B cell (primary cell): ENCODE measurements at regions not wholly inside any gene's neighbourhood (a gene's known extent, or its start where the extent isn't known, plus 50 kb on each side); places are given as distances from the start of the nearest gene placed in this dataset.

Experiments
- ATAC-seq: fragments of 200-7000 bp; cut with Tn5 transposase; one replicate; pipeline ENCODE4 v1.10.0; 2021; ENCODE audit warnings: low read depth, mild to moderate bottlenecking, moderate number of reproducible peaks, moderate library complexity
- CTCF ChIA-PET: fragments of 350-600 bp; sonication (Branson Sonifier 250); formaldehyde crosslinking; loops from one replicate; lab custom pipeline; 2021; ENCODE audit warnings: antibody characterized with exemption, inconsistent platforms; lab: Charles Lee
- POLR2A ChIA-PET: fragments of 350-600 bp; sonication (Branson Sonifier 250); formaldehyde crosslinking; loops from one replicate; lab custom pipeline; 2021; ENCODE audit warnings: antibody characterized with exemption; lab: Charles Lee
- DNase-seq: peaks from one replicate; pipeline ENCODE4 v3.0.0; 2013
- H2AFZ ChIP-seq: 2 replicates; pipeline ENCODE4 v1.6.1; 2012; ENCODE audit warnings: mild to moderate bottlenecking, low read depth, low read length; ENCODE audit not compliant: insufficient read depth, poor library complexity, severe bottlenecking
- H3K27ac ChIP-seq, 2 donors: 1 replicate in 1 of 2; 2 replicates in 1 of 2; pipeline ENCODE4 v1.5.1; 2012 to 2013; ENCODE audit warnings: low read length in 2 of 2, mild to moderate bottlenecking in 2 of 2, moderate library complexity in 1 of 2
- H3K27me3 ChIP-seq, 4 experiments: fragments of 200-600 bp in 1 of 4; sonication (generic) in 1 of 4; replicated peaks in 1 of 4; 1 replicate in 2 of 4; 2 replicates in 2 of 4; pipeline versions ENCODE4 v1.6.1 to v1.7.0; 2013 to 2016; ENCODE audit warnings: low read length in 3 of 4, mild to moderate bottlenecking in 2 of 4, mixed read lengths in 1 of 4, moderate library complexity in 1 of 4; ENCODE audit not compliant: insufficient read depth in 4 of 4, control insufficient read depth in 3 of 4; ENCODE audit errors: control extremely low read depth in 1 of 4
- H3K36me3 ChIP-seq, 2 experiments: replicated peaks in 1 of 2; 1 replicate in 1 of 2; 2 replicates in 1 of 2; pipeline versions ENCODE4 v1.6.1 to v1.7.1; 2013; ENCODE audit warnings: low read length in 1 of 2; ENCODE audit not compliant: insufficient read depth in 2 of 2, control insufficient read depth in 1 of 2; ENCODE audit errors: control extremely low read depth in 1 of 2, extremely low read depth in 1 of 2
- H3K4me1 ChIP-seq, 2 donors: fragments of 200-600 bp in 1 of 2; sonication (generic) in 1 of 2; 1 replicate in 1 of 2; 2 replicates in 1 of 2; pipeline versions ENCODE4 v1.5.1 to v1.6.1; 2013 to 2017; ENCODE audit warnings: low read length in 2 of 2; ENCODE audit not compliant: control insufficient read depth in 2 of 2, insufficient read depth in 2 of 2
- H3K4me2 ChIP-seq: replicated peaks from 2 replicates; pipeline ENCODE3; 2012; ENCODE audit warnings: mild to moderate bottlenecking, low read depth, low read length; ENCODE audit not compliant: poor library complexity, severe bottlenecking
- H3K4me3 ChIP-seq, 5 experiments: fragments of 200-600 bp in 1 of 5; sonication (generic) in 1 of 5; 1 replicate in 3 of 5; 2 replicates in 2 of 5; pipeline versions ENCODE4 v1.5.1 to v1.7.0; 2011 to 2016; ENCODE audit warnings: low read length in 4 of 5, mild to moderate bottlenecking in 4 of 5, low read depth in 2 of 5, control low read depth in 1 of 5, moderate library complexity in 1 of 5; ENCODE audit not compliant: insufficient read depth in 1 of 5; ENCODE audit errors: control extremely low read depth in 1 of 5, extremely low read depth in 1 of 5
- H3K79me2 ChIP-seq: fragments of 200-600 bp; sonication (generic); one replicate; pipeline ENCODE4 v1.6.0; 2016; ENCODE audit warnings: low read length; ENCODE audit not compliant: control insufficient read depth, insufficient read depth
- H3K9ac ChIP-seq: fragments of 200-600 bp; sonication (generic); 2 replicates; pipeline ENCODE4 v1.6.1; 2017; ENCODE audit warnings: mild to moderate bottlenecking, low read length, moderate library complexity
- H3K9me3 ChIP-seq, 3 donors: one replicate each; pipeline versions ENCODE4 v1.6.1 to v1.7.1; 2013; ENCODE audit warnings: low read length in 2 of 3; ENCODE audit not compliant: control insufficient read depth in 2 of 3, insufficient read depth in 1 of 3; ENCODE audit errors: control extremely low read depth in 1 of 3
- H4K20me1 ChIP-seq: 2 replicates; pipeline ENCODE4 v1.6.0; 2012; ENCODE audit warnings: mild to moderate bottlenecking, low read length; ENCODE audit not compliant: insufficient read depth, control insufficient read depth, poor library complexity, severe bottlenecking
- H3K27ac Mint-ChIP-seq: one replicate; pipeline ENCODE4 v1.8.0; 2021; ENCODE audit warnings: mixed read lengths
- H3K27me3 Mint-ChIP-seq: one replicate; pipeline ENCODE4 v1.8.0; 2021; ENCODE audit warnings: mixed read lengths
- H3K4me1 Mint-ChIP-seq: one replicate; pipeline ENCODE4 v1.8.0; 2021; ENCODE audit warnings: mixed read lengths
- H3K4me3 Mint-ChIP-seq: one replicate; pipeline ENCODE4 v1.8.0; 2021; ENCODE audit warnings: mixed read lengths
- H3K9me3 Mint-ChIP-seq: one replicate; pipeline ENCODE4 v1.8.0; 2022; ENCODE audit warnings: mixed read lengths; ENCODE audit not compliant: insufficient read depth
- CTCF ChIP-seq: fragments of 200-600 bp; IDR thresholded peaks from one replicate; pipeline ENCODE4 v1.8.0; 2022; ENCODE audit warnings: antibody characterized with exemption, mild to moderate bottlenecking
- EZH2 ChIP-seq: IDR thresholded peaks from 2 replicates; pipeline ENCODE4 v1.6.1; 2012; ENCODE audit warnings: borderline replicate concordance, low read depth, mild to moderate bottlenecking, moderate library complexity, low read length; ENCODE audit not compliant: insufficient read depth, poor library complexity, severe bottlenecking
- WGBS: methylation state at CpG from one replicate; pipeline ENCODE4 v1.1.5; 2013; ENCODE audit warnings: missing lambda C conversion rate; ENCODE audit not compliant: insufficient coverage; 5-methylcytosine and 5-hydroxymethylcytosine counted together
- intact Hi-C: fragments of 100-400 bp; cut with micrococcal nuclease; formaldehyde crosslinking; loops from one replicate; pipeline ENCODE4 v1.10.0; 2022

DNA sequence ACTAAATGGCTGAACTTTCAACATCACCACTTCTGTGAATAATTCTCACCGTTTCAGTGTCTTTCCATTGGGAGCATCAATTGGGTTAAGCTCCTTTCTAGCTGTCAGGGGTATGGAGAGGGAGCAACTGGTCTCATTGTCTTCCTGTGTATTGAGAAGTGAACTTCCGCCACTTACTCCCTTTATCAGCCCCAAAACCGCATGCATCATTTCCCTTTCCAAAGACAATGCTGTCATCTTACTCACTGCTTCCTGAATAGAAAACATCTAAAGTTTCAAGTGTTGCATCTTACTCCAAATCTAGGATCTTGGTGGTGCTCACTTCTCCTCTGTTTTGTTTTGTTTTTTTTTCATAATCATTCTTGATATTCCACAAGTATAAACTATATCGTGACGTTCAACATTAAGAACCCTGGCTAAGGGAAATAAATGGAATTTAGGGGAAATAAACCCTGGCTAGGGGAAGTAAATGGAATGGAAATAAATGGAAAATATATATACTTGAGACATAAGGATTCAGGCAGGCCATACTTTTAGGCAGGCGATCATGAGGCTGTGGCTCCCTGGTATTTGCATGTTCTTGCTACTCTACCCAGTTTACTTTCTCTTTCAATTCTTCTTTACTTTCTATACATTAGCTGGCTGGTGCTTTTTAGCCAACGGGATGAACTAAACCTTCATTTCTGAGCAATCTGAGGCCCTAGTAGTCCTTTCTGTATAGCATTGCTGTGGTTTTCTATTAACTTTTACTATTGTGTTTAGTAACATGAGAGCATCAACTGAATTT, 371.9 kb downstream of the BMPER start:
- no peaks in the 10 kb centered on the region for H3K27me3 ChIP-seq
- Mint-ChIP-seq H3K27ac (no peak overlapping the region), H3K4me1 (no peaks in the 10 kb centered on the region), H3K9me3 (peaks cover 3% of the 10 kb centered on the region), H3K27me3 (no peaks in the 10 kb centered on the region), H3K4me3 (no peak overlapping the region)
- H3K36me3 ChIP-seq, result no peaks in the 10 kb centered on the region
- no peak for TF ChIP-seq CTCF
- TF ChIP-seq EZH2, result no peak
- no peak overlapping the region for H3K4me2 ChIP-seq
- H3K9me3 ChIP-seq, result peaks cover 0 to 6% (median 3%) of the 10 kb centered on the region in 3 donors
- H3K27ac ChIP-seq, result no peak overlapping the region
- H4K20me1 ChIP-seq, result no peaks in the 10 kb centered on the region
- H2AFZ ChIP-seq, result no peak overlapping the region
- DNase-seq (no peak), ATAC-seq (no peak)
- no peaks in the 10 kb centered on the region for H3K4me1 ChIP-seq
- H3K4me3 ChIP-seq, result no peak overlapping the region
- H3K79me2 ChIP-seq, result no peaks in the 10 kb centered on the region
- POLR2A ChIA-PET, result no interaction called here
- no peak overlapping the region for H3K9ac ChIP-seq
- 30% methylated on average over 2 of the region's 7 CpGs for WGBS
- CTCF ChIA-PET, result no interaction called here
- intact Hi-C loops, result no loop called here

- Histone ChIP-seq H3K79me2 (no peaks in the 10 kb centered on the region), H3K4me2 (no peak overlapping the region), H3K27ac (no peak overlapping the region), H3K4me1 (no peaks in the 10 kb centered on the region), H3K36me3 (no peaks in the 10 kb centered on the region), H3K9ac (no peak overlapping the region), H2AFZ (no peak overlapping the region), H4K20me1 (no peaks in the 10 kb centered on the region), H3K4me3 (no peak overlapping the region), H3K27me3 (no peaks in the 10 kb centered on the region), H3K9me3 (peaks cover 0 to 7% (median 3%) of the 10 kb centered on the region in 3 donors)
- Mint-ChIP-seq H3K4me1 (no peaks in the 10 kb centered on the region), H3K27me3 (no peaks in the 10 kb centered on the region), H3K4me3 (no peak overlapping the region), H3K27ac (no peak overlapping the region), H3K9me3 (peaks cover 8% of the 10 kb centered on the region)
- no CpG with 5 or more reads among the region's 4 CpGs for WGBS
- intact Hi-C loops, result no loop called here
- DNase-seq (no peak), ATAC-seq (no peak)
- CTCF ChIA-PET, result no interaction called here
- no peak for TF ChIP-seq CTCF
- TF ChIP-seq EZH2, result no peak
- POLR2A ChIA-PET, result no interaction called here
Measured at GRCh38 chr7:34277803-34278199, 372.5 kb downstream of the BMPER start.
